ENCODE measurements at regions not wholly inside any gene's neighbourhood (a gene's known extent, or its start where the extent isn't known, plus 50 kb on each side); places are given as distances from the start of the nearest gene placed in this dataset.

DNA sequence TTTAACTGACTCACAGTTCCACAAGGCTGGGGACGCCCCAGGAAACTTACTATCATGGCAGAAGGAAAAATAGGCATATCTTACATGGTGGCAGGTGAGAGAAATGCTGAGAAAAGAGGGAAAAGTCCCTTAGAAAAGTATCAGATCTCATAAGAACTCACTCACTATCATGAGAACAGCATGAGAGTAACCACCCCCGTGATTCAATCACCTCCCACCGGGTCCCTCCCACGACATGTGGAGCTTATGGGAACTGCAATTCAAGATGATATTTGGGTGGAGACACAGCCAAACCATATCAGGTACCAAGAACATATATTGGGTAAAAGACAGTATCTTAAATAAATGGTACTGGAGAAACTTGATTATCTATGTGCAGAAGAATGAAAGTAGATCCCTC lies 100.3 kb upstream of the FAR2 start:
- H3F3A ChIP-seq (ENCODE audit: insufficient read depth, low read length, poor library complexity, severe bottlenecking), result no peaks in the 10 kb centered on the region
- H3K4me2 ChIP-seq (ENCODE audit: low read length), result no peak overlapping the region
- H3K36me3 ChIP-seq (ENCODE audit: insufficient read depth, low read length), result no peaks in the 10 kb centered on the region
- no peaks in the 10 kb centered on the region for H3K9me2 ChIP-seq (ENCODE audit: insufficient read depth, low read length)
- H3K4me3 ChIP-seq (ENCODE audit: low read length), result no peak overlapping the region
- H2AFZ ChIP-seq (ENCODE audit: low read depth, low read length), result no peak overlapping the region
- TF ChIP-seq POLR2AphosphoS5 (IDR thresholded peaks at IDR 0.05) (no peak), TAF1 (IDR thresholded peaks at IDR 0.05; ENCODE audit: low read depth) (no peak), MXI1 (conservative IDR thresholded peaks at IDR 0.05; ENCODE audit: poor library complexity, severe bottlenecking) (no peak), EP300 (conservative IDR thresholded peaks at IDR 0.05; ENCODE audit: poor library complexity, severe bottlenecking) (no peak), EZH2 (IDR thresholded peaks at IDR 0.05; ENCODE audit: borderline replicate concordance, insufficient read depth, low read length, poor library complexity, severe bottlenecking) (no peak), SMC3 (conservative IDR thresholded peaks at IDR 0.05; ENCODE audit: poor library complexity) (no peak), RAD21 (conservative IDR thresholded peaks at IDR 0.05) (no peak)
- TF ChIP-seq, protein P1, sequence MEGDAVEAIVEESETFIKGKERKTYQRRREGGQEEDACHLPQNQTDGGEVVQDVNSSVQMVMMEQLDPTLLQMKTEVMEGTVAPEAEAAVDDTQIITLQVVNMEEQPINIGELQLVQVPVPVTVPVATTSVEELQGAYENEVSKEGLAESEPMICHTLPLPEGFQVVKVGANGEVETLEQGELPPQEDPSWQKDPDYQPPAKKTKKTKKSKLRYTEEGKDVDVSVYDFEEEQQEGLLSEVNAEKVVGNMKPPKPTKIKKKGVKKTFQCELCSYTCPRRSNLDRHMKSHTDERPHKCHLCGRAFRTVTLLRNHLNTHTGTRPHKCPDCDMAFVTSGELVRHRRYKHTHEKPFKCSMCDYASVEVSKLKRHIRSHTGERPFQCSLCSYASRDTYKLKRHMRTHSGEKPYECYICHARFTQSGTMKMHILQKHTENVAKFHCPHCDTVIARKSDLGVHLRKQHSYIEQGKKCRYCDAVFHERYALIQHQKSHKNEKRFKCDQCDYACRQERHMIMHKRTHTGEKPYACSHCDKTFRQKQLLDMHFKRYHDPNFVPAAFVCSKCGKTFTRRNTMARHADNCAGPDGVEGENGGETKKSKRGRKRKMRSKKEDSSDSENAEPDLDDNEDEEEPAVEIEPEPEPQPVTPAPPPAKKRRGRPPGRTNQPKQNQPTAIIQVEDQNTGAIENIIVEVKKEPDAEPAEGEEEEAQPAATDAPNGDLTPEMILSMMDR (IDR thresholded peaks at IDR 0.05; ENCODE audit: poor library complexity, severe bottlenecking), result no peak
- TF ChIP-seq, protein P2, sequence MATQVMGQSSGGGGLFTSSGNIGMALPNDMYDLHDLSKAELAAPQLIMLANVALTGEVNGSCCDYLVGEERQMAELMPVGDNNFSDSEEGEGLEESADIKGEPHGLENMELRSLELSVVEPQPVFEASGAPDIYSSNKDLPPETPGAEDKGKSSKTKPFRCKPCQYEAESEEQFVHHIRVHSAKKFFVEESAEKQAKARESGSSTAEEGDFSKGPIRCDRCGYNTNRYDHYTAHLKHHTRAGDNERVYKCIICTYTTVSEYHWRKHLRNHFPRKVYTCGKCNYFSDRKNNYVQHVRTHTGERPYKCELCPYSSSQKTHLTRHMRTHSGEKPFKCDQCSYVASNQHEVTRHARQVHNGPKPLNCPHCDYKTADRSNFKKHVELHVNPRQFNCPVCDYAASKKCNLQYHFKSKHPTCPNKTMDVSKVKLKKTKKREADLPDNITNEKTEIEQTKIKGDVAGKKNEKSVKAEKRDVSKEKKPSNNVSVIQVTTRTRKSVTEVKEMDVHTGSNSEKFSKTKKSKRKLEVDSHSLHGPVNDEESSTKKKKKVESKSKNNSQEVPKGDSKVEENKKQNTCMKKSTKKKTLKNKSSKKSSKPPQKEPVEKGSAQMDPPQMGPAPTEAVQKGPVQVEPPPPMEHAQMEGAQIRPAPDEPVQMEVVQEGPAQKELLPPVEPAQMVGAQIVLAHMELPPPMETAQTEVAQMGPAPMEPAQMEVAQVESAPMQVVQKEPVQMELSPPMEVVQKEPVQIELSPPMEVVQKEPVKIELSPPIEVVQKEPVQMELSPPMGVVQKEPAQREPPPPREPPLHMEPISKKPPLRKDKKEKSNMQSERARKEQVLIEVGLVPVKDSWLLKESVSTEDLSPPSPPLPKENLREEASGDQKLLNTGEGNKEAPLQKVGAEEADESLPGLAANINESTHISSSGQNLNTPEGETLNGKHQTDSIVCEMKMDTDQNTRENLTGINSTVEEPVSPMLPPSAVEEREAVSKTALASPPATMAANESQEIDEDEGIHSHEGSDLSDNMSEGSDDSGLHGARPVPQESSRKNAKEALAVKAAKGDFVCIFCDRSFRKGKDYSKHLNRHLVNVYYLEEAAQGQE (IDR thresholded peaks at IDR 0.05; ENCODE audit: borderline replicate concordance), result no peak
- no peak overlapping the region for H3K9ac ChIP-seq (ENCODE audit: low read length)
- no peaks in the 10 kb centered on the region for H3K27me3 ChIP-seq (ENCODE audit: insufficient read depth, low read depth, low read length)
- H3K9me3 ChIP-seq (ENCODE audit: low read length), result no peaks in the 10 kb centered on the region
- H3K27ac ChIP-seq (ENCODE audit: low read length), result no peak overlapping the region
- no peaks in the 10 kb centered on the region for H3K79me2 ChIP-seq (replicated peaks; ENCODE audit: insufficient read depth, low read length)
- H4K20me1 ChIP-seq (ENCODE audit: insufficient read depth), result no peaks in the 10 kb centered on the region

DNA sequence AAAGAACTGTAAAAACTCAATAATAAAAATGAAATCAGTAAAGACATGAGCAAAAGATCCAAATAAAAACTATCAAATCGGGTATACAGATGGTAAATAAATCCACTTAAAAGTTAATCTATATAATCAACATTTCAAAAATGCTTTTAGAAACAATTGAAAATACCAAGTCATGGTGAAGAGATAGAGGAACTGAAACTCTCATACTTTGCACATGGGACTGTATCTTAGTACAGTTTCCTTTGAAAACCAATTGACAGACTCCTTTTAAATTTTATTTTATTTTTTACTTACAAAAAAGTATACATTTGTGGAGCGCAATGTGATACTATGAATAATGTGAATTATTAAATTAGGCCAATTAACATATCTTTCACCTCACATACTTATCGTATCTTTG lies 98.6 kb upstream of the FAR2 start:
- H3K9me3 ChIP-seq (ENCODE audit: low read length), result no peaks in the 10 kb centered on the region
- H3K9ac ChIP-seq (ENCODE audit: low read length), result no peak overlapping the region
- no peaks in the 10 kb centered on the region for H3K27me3 ChIP-seq (ENCODE audit: insufficient read depth, low read depth, low read length)
- H4K20me1 ChIP-seq (ENCODE audit: insufficient read depth), result no peaks in the 10 kb centered on the region
- no peaks in the 10 kb centered on the region for H3K79me2 ChIP-seq (replicated peaks; ENCODE audit: insufficient read depth, low read length)
- H3K4me2 ChIP-seq (ENCODE audit: low read length), result no peak overlapping the region
- H3K27ac ChIP-seq (ENCODE audit: low read length), result no peak overlapping the region
- no peaks in the 10 kb centered on the region for H3K9me2 ChIP-seq (ENCODE audit: insufficient read depth, low read length)
- H3K36me3 ChIP-seq (ENCODE audit: insufficient read depth, low read length), result no peaks in the 10 kb centered on the region
- H3F3A ChIP-seq (ENCODE audit: insufficient read depth, low read length, poor library complexity, severe bottlenecking), result no peaks in the 10 kb centered on the region
- no peak for TF ChIP-seq POLR2AphosphoS5 (IDR thresholded peaks at IDR 0.05)
- no peak for TF ChIP-seq RAD21 (conservative IDR thresholded peaks at IDR 0.05)
- TF ChIP-seq EP300 (conservative IDR thresholded peaks at IDR 0.05; ENCODE audit: poor library complexity, severe bottlenecking), result no peak
- TF ChIP-seq, protein P2 (IDR thresholded peaks at IDR 0.05; ENCODE audit: borderline replicate concordance), result no peak
- no peak for TF ChIP-seq SMC3 (conservative IDR thresholded peaks at IDR 0.05; ENCODE audit: poor library complexity)
- H3K4me3 ChIP-seq (ENCODE audit: low read length), result no peak overlapping the region
- no peak overlapping the region for H2AFZ ChIP-seq (ENCODE audit: low read depth, low read length)
